ENCODE measurements at regions not wholly inside any gene's neighbourhood (a gene's known extent, or its start where the extent isn't known, plus 50 kb on each side); places are given as distances from the start of the nearest gene placed in this dataset.

- H3K27ac ChIP-seq (ENCODE audit: low read depth, low read length) = no peak overlapping the region
- no peak overlapping the region for H2AFZ ChIP-seq (ENCODE audit: low read depth, low read length)
- TF ChIP-seq EZH2 (IDR thresholded peaks at IDR 0.05; ENCODE audit: insufficient read depth, low read length) (no peak), CTCF (IDR thresholded peaks at IDR 0.05; ENCODE audit: insufficient read depth, low read depth, low read length) (no peak)
- no peak overlapping the region for H3K9ac ChIP-seq (ENCODE audit: low read length)
- no peaks in the 10 kb centered on the region for H3K9me3 ChIP-seq (ENCODE audit: insufficient read depth, low read depth, low read length)
- FAIRE-seq (no peak), DNase-seq (ENCODE audit: low read depth) (no peak)
- no peaks in the 10 kb centered on the region for H3K4me1 ChIP-seq (ENCODE audit: insufficient read depth, low read length)
- no peak overlapping the region for H3K4me2 ChIP-seq (ENCODE audit: low read length)
- Mint-ChIP-seq H3K27me3 (ENCODE audit: low read depth, unreplicated experiment) (no peaks in the 10 kb centered on the region), H3K4me3 (ENCODE audit: unreplicated experiment) (no peak overlapping the region), H3K36me3 (ENCODE audit: low read depth, unreplicated experiment) (no peaks in the 10 kb centered on the region), H3K4me1 (ENCODE audit: low read depth, unreplicated experiment) (peaks cover 22% of the 10 kb centered on the region), H3K9me3 (ENCODE audit: unreplicated experiment) (no peaks in the 10 kb centered on the region), H3K27ac (ENCODE audit: unreplicated experiment) (peak overlapping the region; percentile 20)
- H3K36me3 ChIP-seq (ENCODE audit: insufficient read depth, low read length) = no peaks in the 10 kb centered on the region
- no peak overlapping the region for H3K4me3 ChIP-seq (ENCODE audit: insufficient read depth, low read depth, low read length)
- no peaks in the 10 kb centered on the region for H3K79me2 ChIP-seq (ENCODE audit: insufficient read depth, low read length)
- no peaks in the 10 kb centered on the region for H4K20me1 ChIP-seq (ENCODE audit: insufficient read depth, low read length)
- no peaks in the 10 kb centered on the region for H3K27me3 ChIP-seq (ENCODE audit: insufficient read depth, low read length)
Observed at GRCh38 chr4:175460414-175460813, 351.6 kb downstream of the GPM6A start.

GRCh38 chr4:175469514-175469913 lies 342.6 kb downstream of the GPM6A start:
- peak; percentile 7 for DNase-seq (ENCODE audit: low read depth)
- H3K4me3 Mint-ChIP-seq (ENCODE audit: unreplicated experiment) = peak overlapping the region; percentile 59

More at GRCh38 chr4:175469514-175469913, 342.6 kb downstream of the GPM6A start:
- Histone ChIP-seq H3K27ac (ENCODE audit: low read depth, low read length) (peak overlapping the region; percentile 20), H3K27me3 (ENCODE audit: insufficient read depth, low read length) (no peaks in the 10 kb centered on the region), H3K4me1 (ENCODE audit: insufficient read depth, low read length) (peaks cover 16% of the 10 kb centered on the region), H3K4me2 (ENCODE audit: low read length) (peak overlapping the region; percentile 28), H3K36me3 (ENCODE audit: insufficient read depth, low read length) (no peaks in the 10 kb centered on the region), H3K9ac (ENCODE audit: low read length) (peak overlapping the region; percentile 24), H3K9me3 (ENCODE audit: insufficient read depth, low read depth, low read length) (peaks cover 4% of the 10 kb centered on the region), H3K79me2 (ENCODE audit: insufficient read depth, low read length) (no peaks in the 10 kb centered on the region), H3K4me3 (ENCODE audit: insufficient read depth, low read depth, low read length) (no peak overlapping the region), H4K20me1 (ENCODE audit: insufficient read depth, low read length) (no peaks in the 10 kb centered on the region), H2AFZ (ENCODE audit: low read depth, low read length) (peak overlapping the region; percentile 50)
- H3K27me3 Mint-ChIP-seq (ENCODE audit: low read depth, unreplicated experiment) = no peaks in the 10 kb centered on the region
- H3K4me1 Mint-ChIP-seq (ENCODE audit: low read depth, unreplicated experiment) = peaks cover 25% of the 10 kb centered on the region
- no peaks in the 10 kb centered on the region for H3K36me3 Mint-ChIP-seq (ENCODE audit: low read depth, unreplicated experiment)
- H3K27ac Mint-ChIP-seq (ENCODE audit: unreplicated experiment) = peak overlapping the region; percentile 93
- peak; percentile 55 for FAIRE-seq
- TF ChIP-seq EZH2 (IDR thresholded peaks at IDR 0.05; ENCODE audit: insufficient read depth, low read length) (no peak), CTCF (IDR thresholded peaks at IDR 0.05; ENCODE audit: insufficient read depth, low read depth, low read length) (no peak)
- H3K9me3 Mint-ChIP-seq (ENCODE audit: unreplicated experiment) = peaks cover 8% of the 10 kb centered on the region
